Chondrocyte (in vitro differentiated cells): ENCODE measurements at regions not wholly inside any gene's neighbourhood (a gene's known extent, or its start where the extent isn't known, plus 50 kb on each side); places are given as distances from the start of the nearest gene placed in this dataset.
"Not testable (repeated sequence)": the region's sequence is repeated elsewhere in the genome, so short reads cannot be mapped to it uniquely, and the experiment has no call there.

Experiments used
- DNase-seq: peaks from one replicate; pipeline ENCODE4 v3.0.0; 2021; ENCODE audit warnings: mixed read lengths, low spot score
- H3K27ac Mint-ChIP-seq: one replicate; pipeline ENCODE4 v1.8.0; 2021; ENCODE audit warnings: mild to moderate bottlenecking, moderate library complexity, mixed read lengths; ENCODE audit not compliant: unreplicated experiment
- H3K27me3 Mint-ChIP-seq: 2 replicates; pipeline ENCODE4 v1.8.0; 2021; ENCODE audit warnings: low read depth, mixed read lengths
- H3K36me3 Mint-ChIP-seq: 2 replicates; pipeline ENCODE4 v1.8.0; 2021; ENCODE audit warnings: low read depth, mixed read lengths
- H3K4me1 Mint-ChIP-seq: 2 replicates; pipeline ENCODE4 v1.8.0; 2021; ENCODE audit warnings: low read depth, mild to moderate bottlenecking, mixed read lengths
- H3K4me3 Mint-ChIP-seq: one replicate; pipeline ENCODE4 v1.8.0; 2021; ENCODE audit warnings: mild to moderate bottlenecking, moderate library complexity, mixed read lengths; ENCODE audit not compliant: unreplicated experiment
- H3K9me3 Mint-ChIP-seq: 2 replicates; pipeline ENCODE4 v1.8.0; 2021; ENCODE audit warnings: low read depth, mixed read lengths
- TF ChIP-seq, protein P1 (sequence below): fragments of 200-600 bp; sonication (generic); IDR thresholded peaks from 2 replicates; pipeline ENCODE4 v1.5.0; 2021; ENCODE audit warnings: antibody characterized with exemption, mild to moderate bottlenecking, moderate library complexity

DNA sequence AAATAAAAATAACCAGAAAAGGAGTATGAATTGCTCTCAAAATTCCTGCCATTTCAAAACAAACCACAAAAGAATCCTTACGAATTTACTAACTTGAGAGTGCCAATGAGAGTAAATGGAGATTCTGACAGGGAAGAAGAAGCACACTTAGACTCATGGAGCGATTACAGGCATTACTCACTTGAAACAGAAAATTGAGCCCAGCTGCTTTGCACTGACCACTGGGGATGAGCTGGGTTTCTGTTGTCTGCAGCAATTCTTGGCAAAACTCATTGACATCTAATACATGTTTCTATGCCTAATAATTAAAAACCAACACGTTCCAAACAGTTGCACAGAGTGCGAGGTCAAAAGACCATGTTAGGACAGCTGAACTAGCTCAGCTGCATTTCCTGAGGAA lies 731.6 kb downstream of the DNAH5 start:
- H3K4me3 Mint-ChIP-seq: no peak overlapping the region
- no peaks in the 10 kb centered on the region for H3K36me3 Mint-ChIP-seq
- no peak overlapping the region for H3K27ac Mint-ChIP-seq
- TF ChIP-seq, protein P1, sequence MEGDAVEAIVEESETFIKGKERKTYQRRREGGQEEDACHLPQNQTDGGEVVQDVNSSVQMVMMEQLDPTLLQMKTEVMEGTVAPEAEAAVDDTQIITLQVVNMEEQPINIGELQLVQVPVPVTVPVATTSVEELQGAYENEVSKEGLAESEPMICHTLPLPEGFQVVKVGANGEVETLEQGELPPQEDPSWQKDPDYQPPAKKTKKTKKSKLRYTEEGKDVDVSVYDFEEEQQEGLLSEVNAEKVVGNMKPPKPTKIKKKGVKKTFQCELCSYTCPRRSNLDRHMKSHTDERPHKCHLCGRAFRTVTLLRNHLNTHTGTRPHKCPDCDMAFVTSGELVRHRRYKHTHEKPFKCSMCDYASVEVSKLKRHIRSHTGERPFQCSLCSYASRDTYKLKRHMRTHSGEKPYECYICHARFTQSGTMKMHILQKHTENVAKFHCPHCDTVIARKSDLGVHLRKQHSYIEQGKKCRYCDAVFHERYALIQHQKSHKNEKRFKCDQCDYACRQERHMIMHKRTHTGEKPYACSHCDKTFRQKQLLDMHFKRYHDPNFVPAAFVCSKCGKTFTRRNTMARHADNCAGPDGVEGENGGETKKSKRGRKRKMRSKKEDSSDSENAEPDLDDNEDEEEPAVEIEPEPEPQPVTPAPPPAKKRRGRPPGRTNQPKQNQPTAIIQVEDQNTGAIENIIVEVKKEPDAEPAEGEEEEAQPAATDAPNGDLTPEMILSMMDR: no peak
- DNase-seq: no peak
- no peaks in the 10 kb centered on the region for H3K9me3 Mint-ChIP-seq
- no peaks in the 10 kb centered on the region for H3K27me3 Mint-ChIP-seq
- no peaks in the 10 kb centered on the region for H3K4me1 Mint-ChIP-seq

DNA sequence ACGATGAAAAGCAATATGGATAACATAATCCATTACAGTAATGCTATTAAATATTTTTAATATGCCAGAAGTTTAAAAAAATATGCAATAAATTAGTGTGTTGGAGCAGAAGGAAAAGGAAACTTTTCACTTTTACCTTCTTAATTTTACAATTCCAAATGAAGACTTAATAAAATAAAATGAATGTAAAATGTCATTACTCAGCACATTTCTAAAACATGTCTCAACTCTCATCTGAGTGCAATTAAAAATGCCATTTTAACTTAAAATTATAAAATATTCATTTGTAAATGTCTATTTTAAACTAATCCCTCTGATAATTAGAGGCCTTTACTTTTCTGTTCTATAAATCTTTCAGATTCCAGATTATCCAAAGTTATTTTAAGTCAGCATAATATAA lies 733.4 kb downstream of the DNAH5 start:
- H3K4me3 Mint-ChIP-seq: no peak overlapping the region
- H3K4me1 Mint-ChIP-seq: no peaks in the 10 kb centered on the region
- H3K36me3 Mint-ChIP-seq: no peaks in the 10 kb centered on the region
- no peak for DNase-seq
- TF ChIP-seq, protein P1: no peak
- H3K9me3 Mint-ChIP-seq: no peaks in the 10 kb centered on the region
- H3K27ac Mint-ChIP-seq: no peak overlapping the region
- H3K27me3 Mint-ChIP-seq: no peaks in the 10 kb centered on the region

DNA sequence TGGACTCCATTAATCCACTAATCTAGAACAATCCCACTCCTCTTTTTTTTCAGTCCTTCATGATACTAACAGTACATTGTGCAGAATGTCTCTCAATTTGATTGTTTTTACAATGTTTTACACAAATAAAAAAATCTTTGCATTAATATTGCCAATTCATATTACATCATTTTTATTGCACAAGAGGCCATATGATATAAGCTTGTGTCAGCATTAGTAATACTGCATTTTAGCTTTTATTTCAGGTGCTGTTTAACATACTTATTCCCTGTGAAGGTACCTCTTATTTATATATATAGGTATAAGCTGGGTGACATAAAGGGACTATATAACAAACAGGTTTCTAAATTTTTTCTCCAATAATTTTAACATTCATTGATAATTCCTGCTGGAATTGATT lies 737.4 kb downstream of the DNAH5 start:
- H3K27ac Mint-ChIP-seq: no peak overlapping the region

DNA sequence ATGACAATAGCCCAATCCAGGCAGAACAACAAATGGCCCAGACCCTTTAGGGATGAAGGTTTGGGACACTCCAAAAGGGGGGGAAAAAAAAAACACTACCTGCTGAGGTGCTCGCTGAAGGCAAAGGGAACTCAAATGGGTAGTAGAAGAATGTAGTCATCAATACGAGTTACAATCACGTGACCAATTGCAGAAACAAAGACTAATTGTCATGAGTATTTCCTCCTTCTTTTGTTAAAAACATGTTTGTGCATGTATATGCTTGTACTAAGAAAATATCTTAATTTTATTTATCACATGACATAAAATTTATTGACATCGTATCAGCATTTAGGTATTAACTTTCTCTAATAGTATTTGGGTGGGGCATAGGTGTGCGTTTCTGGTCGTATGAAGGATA lies 743.5 kb downstream of the DNAH5 start:
- Mint-ChIP-seq H3K4me3 (no peak overlapping the region), H3K9me3 (peaks cover 26% of the 10 kb centered on the region), H3K27me3 (no peaks in the 10 kb centered on the region), H3K4me1 (no peaks in the 10 kb centered on the region), H3K27ac (no peak overlapping the region), H3K36me3 (no peaks in the 10 kb centered on the region)
- no peak for DNase-seq
- TF ChIP-seq, protein P1: no peak

More for the DNA sequence above, 737.4 kb downstream of the DNAH5 start:
- no peaks in the 10 kb centered on the region for H3K36me3 Mint-ChIP-seq
- H3K4me1 Mint-ChIP-seq: no peaks in the 10 kb centered on the region
- no peaks in the 10 kb centered on the region for H3K27me3 Mint-ChIP-seq
- no peak for DNase-seq
- H3K4me3 Mint-ChIP-seq: no peak overlapping the region
- TF ChIP-seq, protein P1: no peak
- H3K9me3 Mint-ChIP-seq: peaks cover 12% of the 10 kb centered on the region

DNA sequence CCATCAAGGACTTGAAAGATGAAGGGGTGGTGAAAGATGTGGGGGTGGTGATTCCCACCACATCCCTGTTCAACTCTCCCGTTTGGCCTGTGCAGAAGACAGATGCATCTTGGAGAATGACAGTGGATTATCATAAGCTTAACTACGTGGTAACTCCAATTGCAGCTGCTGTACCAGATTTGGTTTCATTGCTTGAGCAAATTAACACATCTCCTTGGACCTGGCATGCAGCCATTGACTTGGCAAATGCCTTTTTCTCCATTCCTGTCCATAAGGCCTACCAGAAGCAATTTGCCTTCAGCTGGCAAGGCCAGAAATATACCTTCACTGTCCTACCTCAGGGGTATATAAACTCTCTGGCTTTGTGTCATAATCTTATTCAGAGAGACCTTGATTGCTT lies 746.3 kb downstream of the DNAH5 start:
- H3K4me1 Mint-ChIP-seq, H3K4me3 Mint-ChIP-seq, H3K27ac Mint-ChIP-seq, H3K36me3 Mint-ChIP-seq, H3K27me3 Mint-ChIP-seq, DNase-seq: not testable (repeated sequence)
- peaks cover 22% of the 10 kb centered on the region for H3K9me3 Mint-ChIP-seq

DNA sequence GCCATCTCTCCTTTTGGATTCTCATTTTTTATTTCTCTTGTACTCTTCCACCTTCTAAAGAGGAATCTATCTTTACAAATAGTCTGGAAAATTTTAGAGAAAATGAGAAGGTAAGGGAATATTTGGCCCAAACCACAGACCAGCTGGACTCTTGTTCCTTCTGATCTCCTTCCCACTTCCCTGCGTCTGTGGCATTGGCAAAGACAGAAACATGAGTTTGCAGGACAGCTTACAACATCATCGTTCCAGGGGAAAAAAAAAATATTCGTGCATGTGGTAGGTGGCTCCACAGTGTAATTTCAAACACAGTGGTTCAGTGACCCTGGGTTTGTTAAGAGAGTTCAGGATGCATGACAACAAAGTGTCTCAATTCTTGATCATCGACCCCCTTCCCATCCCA lies 755.0 kb downstream of the DNAH5 start:
- H3K27ac Mint-ChIP-seq: no peak overlapping the region
- H3K27me3 Mint-ChIP-seq: no peaks in the 10 kb centered on the region
- H3K4me1 Mint-ChIP-seq: no peaks in the 10 kb centered on the region
- no peaks in the 10 kb centered on the region for H3K9me3 Mint-ChIP-seq
- DNase-seq: no peak
- no peak overlapping the region for H3K4me3 Mint-ChIP-seq
- no peaks in the 10 kb centered on the region for H3K36me3 Mint-ChIP-seq
- TF ChIP-seq, protein P1: no peak
